Cardiac muscle cell (in vitro differentiated cells and primary cell): ENCODE measurements at regions not wholly inside any gene's neighbourhood (a gene's known extent, or its start where the extent isn't known, plus 50 kb on each side); places are given as distances from the start of the nearest gene placed in this dataset.

Experiments
- DNase-seq, 2 donors: peaks; one replicate each; pipeline versions ENCODE4 v3.0.0 to v3.0.0-alpha.2; 2010 to 2017; ENCODE audit warnings: low read depth in 1 of 2, low spot score in 1 of 2
- H3K27ac ChIP-seq: fragments of 200-600 bp; sonication (generic); 2 replicates; pipeline ENCODE4 v1.5.1; 2016
- H3K27me3 ChIP-seq: fragments of 200-600 bp; sonication (generic); 2 replicates; pipeline ENCODE4 v1.6.0; 2016; ENCODE audit warnings: control low read depth
- H3K36me3 ChIP-seq: fragments of 200-600 bp; sonication (generic); 2 replicates; pipeline ENCODE4 v1.5.1; 2016; ENCODE audit warnings: control low read depth
- H3K4me1 ChIP-seq: fragments of 200-600 bp; sonication (generic); 2 replicates; pipeline ENCODE4 v1.8.1; 2017; ENCODE audit warnings: low read depth, mild to moderate bottlenecking, mixed run types
- H3K4me3 ChIP-seq: fragments of 200-600 bp; sonication (generic); 2 replicates; pipeline ENCODE4 v1.5.1; 2016; ENCODE audit warnings: mild to moderate bottlenecking
- H3K9me3 ChIP-seq: fragments of 200-600 bp; sonication (generic); 2 replicates; pipeline ENCODE4 v1.5.1; 2017; ENCODE audit warnings: low read depth, mild to moderate bottlenecking, control low read depth
- CTCF ChIP-seq: IDR thresholded peaks from 2 replicates; pipeline ENCODE4 v1.5.1; 2012; ENCODE audit warnings: low read depth, mild to moderate bottlenecking, low read length

DNA sequence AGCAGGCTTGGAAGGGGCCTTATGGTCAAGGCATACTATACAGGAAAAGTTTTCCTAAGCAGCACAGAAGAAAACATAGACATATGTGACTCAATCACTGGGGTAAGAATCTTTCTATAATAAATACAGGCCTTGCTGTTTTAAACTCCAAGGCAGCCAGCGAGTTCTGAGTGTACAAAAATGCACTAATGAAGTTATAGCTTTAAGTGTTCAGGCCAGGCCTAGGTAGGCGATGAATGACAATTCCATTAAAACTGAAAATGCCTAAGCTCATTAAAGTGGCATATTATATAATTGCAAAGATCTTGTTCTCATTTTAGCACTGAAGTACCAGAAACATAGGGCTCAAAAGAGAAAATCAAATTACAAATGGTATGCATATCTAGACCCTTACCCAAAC is 716.4 kb upstream of the HS3ST1 start:
- TF ChIP-seq CTCF, result no peak
- no peaks in the 10 kb centered on the region for H3K9me3 ChIP-seq
- no peak for DNase-seq
- no peaks in the 10 kb centered on the region for H3K36me3 ChIP-seq
- H3K27me3 ChIP-seq, result no peaks in the 10 kb centered on the region
- H3K27ac ChIP-seq, result no peak overlapping the region
- no peak overlapping the region for H3K4me3 ChIP-seq
- H3K4me1 ChIP-seq, result no peaks in the 10 kb centered on the region

GRCh38 chr4:12144051-12144450 is 715.4 kb upstream of the HS3ST1 start:
- TF ChIP-seq CTCF, result no peak

DNA sequence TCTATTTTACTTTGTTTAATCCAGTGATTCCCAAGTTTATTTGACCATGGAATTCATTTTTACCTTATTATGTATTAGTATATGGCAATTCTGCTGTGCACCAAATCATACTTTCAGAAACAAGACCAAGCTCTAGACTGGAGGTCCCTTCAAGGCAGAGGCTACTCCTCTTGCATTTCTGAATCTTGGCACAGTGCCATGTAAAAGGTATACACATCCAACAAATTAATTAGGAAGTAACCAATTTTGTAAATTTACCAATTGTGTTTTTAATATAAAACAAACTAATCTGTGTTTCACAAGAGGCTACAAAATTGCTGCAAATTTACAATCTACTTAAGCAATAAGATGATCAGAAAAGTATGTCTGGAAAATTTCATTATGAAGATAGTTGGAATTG is 712.2 kb upstream of the HS3ST1 start:
- TF ChIP-seq CTCF, result no peak
- Histone ChIP-seq H3K27me3 (no peaks in the 10 kb centered on the region), H3K4me1 (no peaks in the 10 kb centered on the region), H3K9me3 (no peaks in the 10 kb centered on the region), H3K27ac (no peak overlapping the region), H3K36me3 (no peaks in the 10 kb centered on the region), H3K4me3 (no peak overlapping the region)
- DNase-seq, result no peak

More at GRCh38 chr4:12144051-12144450, 715.4 kb upstream of the HS3ST1 start:
- H3K36me3 ChIP-seq, result no peaks in the 10 kb centered on the region
- H3K27me3 ChIP-seq, result no peaks in the 10 kb centered on the region
- H3K4me3 ChIP-seq, result no peak overlapping the region
- H3K4me1 ChIP-seq, result no peaks in the 10 kb centered on the region
- no peak overlapping the region for H3K27ac ChIP-seq
- H3K9me3 ChIP-seq, result no peaks in the 10 kb centered on the region
- DNase-seq, result no peak

DNA sequence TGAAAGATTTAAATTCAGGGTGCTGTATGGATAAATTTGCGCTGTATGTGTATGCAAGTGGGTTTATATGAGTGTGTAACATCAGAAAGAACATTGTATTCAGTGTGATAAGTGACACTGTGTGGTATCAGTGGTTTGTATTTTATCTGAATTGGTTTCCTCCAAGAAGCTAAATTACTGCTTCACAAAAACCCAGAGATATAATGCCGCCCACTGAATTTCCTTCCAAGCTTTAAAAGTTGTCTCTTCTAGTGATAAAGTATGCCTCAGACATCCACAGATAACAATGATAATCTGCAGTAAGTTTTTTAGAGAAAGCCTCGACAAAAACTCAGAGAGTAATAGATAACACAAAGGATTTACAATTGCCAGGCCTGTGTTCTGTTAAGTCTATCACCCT is 710.6 kb upstream of the HS3ST1 start:
- Histone ChIP-seq H3K27ac (no peak overlapping the region), H3K27me3 (no peaks in the 10 kb centered on the region), H3K4me1 (no peaks in the 10 kb centered on the region), H3K4me3 (no peak overlapping the region), H3K36me3 (no peaks in the 10 kb centered on the region), H3K9me3 (no peaks in the 10 kb centered on the region)
- no peak for TF ChIP-seq CTCF
- peak in 1 of 2 donors; percentile 35 for DNase-seq

DNA sequence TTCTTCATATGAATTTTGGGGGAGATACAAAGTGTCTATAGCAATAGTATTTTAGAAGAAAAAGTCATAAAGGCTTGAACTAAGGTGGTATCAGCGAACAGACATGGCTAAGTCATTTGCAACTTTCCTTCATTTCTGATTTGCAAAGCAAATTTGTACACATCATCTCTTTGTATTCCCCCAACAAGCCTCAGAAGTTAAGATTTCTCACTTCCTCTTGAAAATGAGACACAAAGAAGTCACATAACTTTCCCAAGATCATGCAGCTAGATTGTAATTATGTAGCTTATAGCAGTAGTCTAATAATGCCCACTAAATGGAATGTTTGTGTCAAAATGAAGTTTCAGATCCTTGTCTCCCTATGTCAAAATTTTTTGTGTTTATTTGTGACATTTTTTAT is 709.8 kb upstream of the HS3ST1 start:
- no peaks in the 10 kb centered on the region for H3K36me3 ChIP-seq
- no peaks in the 10 kb centered on the region for H3K4me1 ChIP-seq
- no peaks in the 10 kb centered on the region for H3K9me3 ChIP-seq
- H3K4me3 ChIP-seq, result no peak overlapping the region
- no peak for TF ChIP-seq CTCF
- H3K27me3 ChIP-seq, result no peaks in the 10 kb centered on the region
- no peak for DNase-seq
- H3K27ac ChIP-seq, result no peak overlapping the region

GRCh38 chr4:12137575-12137974 is 708.9 kb upstream of the HS3ST1 start:
- no peak for TF ChIP-seq CTCF
- H3K27ac ChIP-seq, result no peak overlapping the region

More at GRCh38 chr4:12137575-12137974, 708.9 kb upstream of the HS3ST1 start:
- no peaks in the 10 kb centered on the region for H3K9me3 ChIP-seq
- no peak overlapping the region for H3K4me3 ChIP-seq
- no peaks in the 10 kb centered on the region for H3K36me3 ChIP-seq
- no peaks in the 10 kb centered on the region for H3K4me1 ChIP-seq
- DNase-seq, result peak in 1 of 2 donors; percentile 53
- no peaks in the 10 kb centered on the region for H3K27me3 ChIP-seq
